NCI-H748 treated with DMSO at 0.1 percent for 48 hours (cell line): ENCODE measurements at regions not wholly inside any gene's neighbourhood (a gene's known extent, or its start where the extent isn't known, plus 50 kb on each side); places are given as distances from the start of the nearest gene placed in this dataset.

Source experiments
- DNase-seq: peaks from one replicate; lab custom pipeline; 2025; lab: John Stamatoyannopoulos, UW

GRCh38 chr1:193661385-193661784 is 475.0 kb upstream of the B3GALT2 start:
- DNase-seq, result no peak

- no peak for DNase-seq
These were observed 474.0 kb upstream of the B3GALT2 start for GRCh38 chr1:193660428-193660827.

GRCh38 chr1:193658691-193659090 is 472.3 kb upstream of the B3GALT2 start:
- no peak for DNase-seq

- no peak for DNase-seq
These were observed 471.7 kb upstream of the B3GALT2 start for GRCh38 chr1:193658081-193658480.

GRCh38 chr1:193657552-193657951 is 471.1 kb upstream of the B3GALT2 start:
- no peak for DNase-seq

GRCh38 chr1:193656841-193657240 is 470.4 kb upstream of the B3GALT2 start:
- no peak for DNase-seq

- no peak for DNase-seq
These were observed 468.7 kb upstream of the B3GALT2 start for GRCh38 chr1:193654951-193655735.

GRCh38 chr1:193649587-193649986 is 463.2 kb upstream of the B3GALT2 start:
- DNase-seq, result no peak

- no peak for DNase-seq
These were observed 448.5 kb upstream of the B3GALT2 start for GRCh38 chr1:193634876-193635275.

- no peak for DNase-seq
These were observed 448.1 kb upstream of the B3GALT2 start for GRCh38 chr1:193634470-193634869.

GRCh38 chr1:193633991-193634390 is 447.6 kb upstream of the B3GALT2 start:
- no peak for DNase-seq

GRCh38 chr1:193633093-193633492 is 446.7 kb upstream of the B3GALT2 start:
- DNase-seq, result no peak

- DNase-seq, result no peak
These were observed 444.9 kb upstream of the B3GALT2 start for GRCh38 chr1:193631306-193631705.

GRCh38 chr1:193629875-193630274 is 443.5 kb upstream of the B3GALT2 start:
- DNase-seq, result no peak

GRCh38 chr1:193626695-193627094 is 440.3 kb upstream of the B3GALT2 start:
- DNase-seq, result no peak

- DNase-seq, result no peak
These were observed 438.8 kb upstream of the B3GALT2 start for GRCh38 chr1:193625255-193625654.

- DNase-seq, result no peak
These were observed 433.5 kb upstream of the B3GALT2 start for GRCh38 chr1:193619911-193620310.

- DNase-seq, result no peak
These were observed 428.4 kb upstream of the B3GALT2 start for GRCh38 chr1:193614817-193615216.

GRCh38 chr1:193614275-193614674 is 427.9 kb upstream of the B3GALT2 start:
- no peak for DNase-seq

GRCh38 chr1:193613041-193613440 is 426.6 kb upstream of the B3GALT2 start:
- DNase-seq, result no peak

GRCh38 chr1:193609592-193609991 is 423.2 kb upstream of the B3GALT2 start:
- no peak for DNase-seq

- DNase-seq, result no peak
These were observed 421.4 kb upstream of the B3GALT2 start for GRCh38 chr1:193607787-193608186.

GRCh38 chr1:193606035-193606434 is 419.6 kb upstream of the B3GALT2 start:
- DNase-seq, result no peak

GRCh38 chr1:193602705-193603104 is 416.3 kb upstream of the B3GALT2 start:
- no peak for DNase-seq
